SH-SY5Y (cell line): ENCODE measurements at regions not wholly inside any gene's neighbourhood (a gene's known extent, or its start where the extent isn't known, plus 50 kb on each side); places are given as distances from the start of the nearest gene placed in this dataset.

Source experiments
- GATA2 ChIP-seq: IDR thresholded peaks from 2 replicates; pipeline ENCODE4 v1.6.1; 2011; ENCODE audit warnings: mild to moderate bottlenecking, low read depth, low read length
- GATA3 ChIP-seq: IDR thresholded peaks from 2 replicates; pipeline ENCODE4 v1.6.1; 2011; ENCODE audit warnings: low read depth, mild to moderate bottlenecking, low read length, moderate library complexity

GRCh38 chr22:22712092-22712658 lies 67.8 kb downstream of the GGTLC2 start:
- TF ChIP-seq GATA2, result no peak
- TF ChIP-seq GATA3, result no peak
